PFSK-1 (cell line): ENCODE measurements at regions not wholly inside any gene's neighbourhood (a gene's known extent, or its start where the extent isn't known, plus 50 kb on each side); places are given as distances from the start of the nearest gene placed in this dataset.

ENCODE experiments used
- FOXP2 ChIP-seq: optimal IDR thresholded peaks from 2 replicates; pipeline ENCODE3; 2011; ENCODE audit warnings: borderline replicate concordance, control low read depth, inconsistent platforms; ENCODE audit not compliant: insufficient read depth; ENCODE audit errors: extremely low read length, extremely low read depth
- POLR2AphosphoS5 ChIP-seq: IDR thresholded peaks from 2 replicates; pipeline ENCODE4 v1.6.1; 2012; ENCODE audit warnings: low read depth, mild to moderate bottlenecking, control low read depth, low read length, moderate library complexity
- REST ChIP-seq, 2 experiments: IDR thresholded peaks; 2 replicates each; pipeline versions ENCODE4 v1.6.1 to v1.8.0; 2011 to 2012; ENCODE audit warnings: low read depth in 2 of 2, low read length in 2 of 2, control low read depth in 1 of 2, inconsistent platforms in 1 of 2, mild to moderate bottlenecking in 1 of 2, moderate library complexity in 1 of 2; ENCODE audit not compliant: insufficient read depth in 1 of 2
- SIN3A ChIP-seq: IDR thresholded peaks from 2 replicates; pipeline ENCODE4 v1.6.1; 2012; ENCODE audit warnings: mild to moderate bottlenecking, low read length, moderate library complexity, borderline replicate concordance; ENCODE audit not compliant: insufficient read depth
- TAF1 ChIP-seq: IDR thresholded peaks from 2 replicates; pipeline ENCODE4 v1.6.1; 2012; ENCODE audit warnings: low read length, control low read depth, borderline replicate concordance; ENCODE audit not compliant: insufficient read depth

- TF ChIP-seq POLR2AphosphoS5 (no peak), SIN3A (no peak), TAF1 (no peak), FOXP2 (no peak), REST (IDR thresholded peaks at IDR 0.05; ENCODE audit: insufficient read depth in 1 of 2, low read depth in 2 of 2, low read length in 2 of 2) (no peak)
Observed at GRCh38 chr6:92231171-92231701, 1188.1 kb downstream of the EPHA7 start.

- no peak for TF ChIP-seq SIN3A
- no peak for TF ChIP-seq POLR2AphosphoS5
- no peak for TF ChIP-seq TAF1
- TF ChIP-seq REST (IDR thresholded peaks at IDR 0.05; ENCODE audit: insufficient read depth in 1 of 2, low read depth in 2 of 2, low read length in 2 of 2) = no peak
- TF ChIP-seq FOXP2 = no peak
Observed at GRCh38 chr6:92216717-92217116, 1202.6 kb downstream of the EPHA7 start.

GRCh38 chr6:92201618-92202017, 1217.7 kb downstream of the EPHA7 start:
- TF ChIP-seq POLR2AphosphoS5 (no peak), SIN3A (no peak), FOXP2 (no peak), REST (IDR thresholded peaks at IDR 0.05; ENCODE audit: insufficient read depth in 1 of 2, low read depth in 2 of 2, low read length in 2 of 2) (no peak), TAF1 (no peak)

GRCh38 chr6:92196325-92196724, 1223.0 kb downstream of the EPHA7 start:
- TF ChIP-seq TAF1 = no peak
- no peak for TF ChIP-seq SIN3A
- TF ChIP-seq POLR2AphosphoS5 = no peak

- TF ChIP-seq SIN3A = no peak
- no peak for TF ChIP-seq REST (IDR thresholded peaks at IDR 0.05; ENCODE audit: insufficient read depth in 1 of 2, low read depth in 2 of 2, low read length in 2 of 2)
- no peak for TF ChIP-seq POLR2AphosphoS5
- TF ChIP-seq TAF1 = no peak
- no peak for TF ChIP-seq FOXP2
Observed at GRCh38 chr6:92195796-92196195, 1223.6 kb downstream of the EPHA7 start.
